Liver (tissue), 7 donors: ENCODE measurements at regions not wholly inside any gene's neighbourhood (a gene's known extent, or its start where the extent isn't known, plus 50 kb on each side); places are given as distances from the start of the nearest gene placed in this dataset.
A peak's percentile ranks its signal among the peaks of the same experiment; 100 is the strongest.

Experiments
- DNase-seq: peaks from one replicate; pipeline ENCODE4 v3.0.0-alpha.2; 2017; ENCODE audit warnings: low spot score
- H3K27ac ChIP-seq, 2 donors: one replicate each; pipeline ENCODE4 v1.7.0; 2013; ENCODE audit warnings: inconsistent platforms in 2 of 2, low read length in 2 of 2, control low read depth in 1 of 2, low read depth in 1 of 2, mild to moderate bottlenecking in 1 of 2
- H3K27me3 ChIP-seq, 4 donors: one replicate each; pipeline versions ENCODE4 v1.6.1 to v1.7.0; 2013; ENCODE audit warnings: low read length in 3 of 4, inconsistent platforms in 1 of 4, mild to moderate bottlenecking in 1 of 4, moderate library complexity in 1 of 4; ENCODE audit not compliant: control insufficient read depth in 4 of 4, insufficient read depth in 4 of 4
- H3K36me3 ChIP-seq, 4 donors: one replicate each; pipeline versions ENCODE4 v1.6.1 to v1.7.0; 2013; ENCODE audit warnings: low read length in 3 of 4, mild to moderate bottlenecking in 3 of 4, low read depth in 1 of 4, moderate library complexity in 1 of 4; ENCODE audit not compliant: control insufficient read depth in 4 of 4, insufficient read depth in 3 of 4
- H3K4me1 ChIP-seq, 4 donors: one replicate each; pipeline versions ENCODE4 v1.6.1 to v1.7.0; 2013; ENCODE audit warnings: low read length in 3 of 4, mild to moderate bottlenecking in 3 of 4, moderate library complexity in 1 of 4; ENCODE audit not compliant: control insufficient read depth in 4 of 4, insufficient read depth in 4 of 4
- H3K4me3 ChIP-seq, 3 donors: one replicate each; pipeline versions ENCODE4 v1.6.1 to v1.7.0; 2013; ENCODE audit warnings: low read length in 3 of 3, control low read depth in 1 of 3, low read depth in 1 of 3, mild to moderate bottlenecking in 1 of 3
- H3K9ac ChIP-seq, 2 donors: one replicate each; pipeline ENCODE4 v1.7.0; 2013; ENCODE audit warnings: low read length in 2 of 2, mild to moderate bottlenecking in 2 of 2, moderate library complexity in 2 of 2, control low read depth in 1 of 2, low read depth in 1 of 2
- H3K9me3 ChIP-seq, 4 donors: one replicate each; pipeline versions ENCODE4 v1.6.1 to v1.7.0; 2013; ENCODE audit warnings: low read length in 3 of 4; ENCODE audit not compliant: control insufficient read depth in 4 of 4
- EGR1 ChIP-seq, 2 donors: IDR thresholded peaks; 2 replicates each; pipeline ENCODE4 v1.6.1; 2016 to 2018; ENCODE audit warnings: antibody characterized with exemption in 2 of 2, low read depth in 2 of 2
- FOXA1 ChIP-seq: IDR thresholded peaks from 2 replicates; pipeline ENCODE4 v1.6.1; 2016; ENCODE audit warnings: antibody characterized with exemption
- FOXA2 ChIP-seq: IDR thresholded peaks from 2 replicates; pipeline ENCODE4 v1.6.1; 2016; ENCODE audit warnings: antibody characterized with exemption
- GABPA ChIP-seq, 2 donors: IDR thresholded peaks in 1 of 2; conservative IDR thresholded peaks in 1 of 2; 2 replicates each; pipeline ENCODE4 v1.6.1; 2016; ENCODE audit warnings: antibody characterized with exemption in 2 of 2, mild to moderate bottlenecking in 1 of 2, moderate library complexity in 1 of 2
- HNF4A ChIP-seq, 2 donors: conservative IDR thresholded peaks; 2 replicates each; pipeline ENCODE4 v1.6.1; 2016; ENCODE audit warnings: antibody characterized with exemption in 2 of 2, mild to moderate bottlenecking in 2 of 2
- HNF4G ChIP-seq: IDR thresholded peaks from 2 replicates; pipeline ENCODE4 v1.6.1; 2016; ENCODE audit warnings: antibody characterized with exemption
- JUND ChIP-seq, 2 donors: IDR thresholded peaks; 2 replicates each; pipeline ENCODE4 v1.6.1; 2016; ENCODE audit warnings: antibody characterized with exemption in 2 of 2
- NR2F2 ChIP-seq: IDR thresholded peaks from 2 replicates; pipeline ENCODE4 v1.6.1; 2016; ENCODE audit warnings: antibody characterized with exemption
- RAD21 ChIP-seq, 2 donors: IDR thresholded peaks; 2 replicates each; pipeline ENCODE4 v1.6.1; 2016; ENCODE audit warnings: antibody characterized with exemption in 2 of 2, mild to moderate bottlenecking in 2 of 2
- REST ChIP-seq: IDR thresholded peaks from 2 replicates; pipeline ENCODE4 v1.6.1; 2016; ENCODE audit warnings: antibody characterized with exemption, mild to moderate bottlenecking
- RXRA ChIP-seq, 2 donors: IDR thresholded peaks; 2 replicates each; pipeline ENCODE4 v1.6.1; 2017 to 2018; ENCODE audit warnings: antibody characterized with exemption in 2 of 2, mild to moderate bottlenecking in 1 of 2
- SP1 ChIP-seq: IDR thresholded peaks from 2 replicates; pipeline ENCODE4 v1.6.1; 2018; ENCODE audit warnings: antibody characterized with exemption, mild to moderate bottlenecking
- TAF1 ChIP-seq: conservative IDR thresholded peaks from 2 replicates; pipeline ENCODE4 v1.6.1; 2016; ENCODE audit warnings: antibody characterized with exemption, mild to moderate bottlenecking
- YY1 ChIP-seq: IDR thresholded peaks from 2 replicates; pipeline ENCODE4 v1.6.1; 2016; ENCODE audit warnings: antibody characterized with exemption, mild to moderate bottlenecking
- ZBTB33 ChIP-seq: IDR thresholded peaks from 2 replicates; pipeline ENCODE4 v1.6.1; 2016; ENCODE audit warnings: antibody characterized with exemption
- WGBS: extraction: QIAGEN DNeasy Blood & Tissue Kit; methylation state at CpG from one replicate; pipeline ENCODE4 v1.1.7; 2013; 5-methylcytosine and 5-hydroxymethylcytosine counted together
- TF ChIP-seq, protein P1 (sequence below): IDR thresholded peaks from 2 replicates; pipeline ENCODE4 v1.6.1; 2016; ENCODE audit warnings: antibody characterized with exemption
- TF ChIP-seq, protein P2 (sequence below): IDR thresholded peaks from 2 replicates; pipeline ENCODE4 v1.6.1; 2016; ENCODE audit warnings: antibody characterized with exemption
- donor health status: healthy.
- donor health status: healthy.
- donor health status: healthy.
- donor health status: healthy.

DNA sequence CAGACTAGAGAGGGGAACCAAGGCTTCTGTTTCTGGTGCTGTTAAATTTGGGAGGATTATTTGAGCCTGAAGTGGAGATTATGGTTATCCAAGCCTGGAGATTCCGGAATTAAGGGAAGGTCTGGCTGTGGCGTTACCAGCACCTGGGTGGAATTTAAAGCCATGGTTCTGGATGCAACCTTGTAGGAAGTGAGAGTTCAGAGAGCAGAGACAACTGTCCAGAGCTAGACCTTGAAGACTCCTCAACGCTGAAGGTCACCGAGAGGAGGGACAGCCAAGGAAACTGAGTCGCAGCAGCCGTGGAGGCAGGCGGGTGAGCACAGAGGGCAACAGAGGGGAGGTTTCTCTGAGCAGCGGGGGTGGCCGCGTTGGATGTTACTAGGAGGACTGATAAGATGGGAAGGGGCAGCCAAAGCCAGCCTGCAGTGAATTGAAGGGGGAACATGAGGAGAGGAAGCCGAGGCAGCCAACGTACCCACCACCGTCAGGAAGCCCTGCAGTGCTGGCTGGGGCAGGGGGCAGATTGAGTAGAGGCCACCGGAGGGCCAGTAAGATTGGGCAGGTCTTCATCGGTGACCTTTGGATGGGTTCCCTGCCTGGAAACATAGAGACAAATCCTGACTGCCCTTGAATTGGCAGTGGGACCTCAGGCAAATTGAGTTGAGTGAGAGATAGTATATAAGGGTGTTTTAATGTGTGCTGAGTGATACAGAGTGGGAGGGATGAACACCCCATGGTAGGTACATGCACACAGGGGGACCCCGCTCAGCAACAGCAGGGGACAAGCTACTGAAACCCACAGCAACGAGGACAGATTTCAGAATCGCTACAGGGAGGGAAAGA, 90.3 kb downstream of the SNX5 start:
- no peak overlapping the region for H3K9ac ChIP-seq
- H3K9me3 ChIP-seq = no peaks in the 10 kb centered on the region
- DNase-seq = no peak
- no peaks in the 10 kb centered on the region for H3K27me3 ChIP-seq
- H3K36me3 ChIP-seq = no peaks in the 10 kb centered on the region
- peak; percentile 32 to 56 for TF ChIP-seq HNF4A (conservative IDR thresholded peaks at IDR 0.05)
- TF ChIP-seq SP1 = peak; percentile 38
- no peak for TF ChIP-seq ZBTB33
- peak in 1 of 2 donors; percentile 17 for TF ChIP-seq RAD21 (IDR thresholded peaks at IDR 0.05)
- TF ChIP-seq FOXA2 = no peak
- no peak for TF ChIP-seq NR2F2
- no peak for TF ChIP-seq RXRA (IDR thresholded peaks at IDR 0.05)
- no peak for TF ChIP-seq YY1
- peaks cover 20 to 59% (median 55%) of the 10 kb centered on the region in 4 donors for H3K4me1 ChIP-seq
- WGBS = 66% methylated on average over 18 of the region's 18 CpGs
- H3K4me3 ChIP-seq = peak overlapping the region in 1 of 3 donors; percentile 7
- H3K27ac ChIP-seq = peak overlapping the region; percentile 14 to 68

- no peak for DNase-seq
- Histone ChIP-seq H3K4me3 (no peak overlapping the region), H3K27ac (peak overlapping the region; percentile 84 to 93), H3K9ac (peak overlapping the region; percentile 24 to 72), H3K27me3 (no peaks in the 10 kb centered on the region), H3K9me3 (no peaks in the 10 kb centered on the region), H3K4me1 (peaks cover 23 to 66% (median 59%) of the 10 kb centered on the region in 4 donors), H3K36me3 (no peaks in the 10 kb centered on the region)
- WGBS = 42% methylated on average over 10 of the region's 10 CpGs
- TF ChIP-seq TAF1 = no peak
- TF ChIP-seq HNF4G = no peak
- TF ChIP-seq EGR1 (IDR thresholded peaks at IDR 0.05; ENCODE audit: low read depth in 2 of 2) = no peak
- no peak for TF ChIP-seq SP1
- TF ChIP-seq NR2F2 = no peak
- no peak for TF ChIP-seq JUND (IDR thresholded peaks at IDR 0.05)
- no peak for TF ChIP-seq ZBTB33
- TF ChIP-seq FOXA1 = no peak
- TF ChIP-seq REST = no peak
- no peak for TF ChIP-seq GABPA (IDR thresholded peaks at IDR 0.05 in 1 of 2, conservative IDR thresholded peaks at IDR 0.05 in 1 of 2)
- TF ChIP-seq RAD21 (IDR thresholded peaks at IDR 0.05) = no peak
- TF ChIP-seq RXRA (IDR thresholded peaks at IDR 0.05) = no peak
- TF ChIP-seq, protein P1, sequence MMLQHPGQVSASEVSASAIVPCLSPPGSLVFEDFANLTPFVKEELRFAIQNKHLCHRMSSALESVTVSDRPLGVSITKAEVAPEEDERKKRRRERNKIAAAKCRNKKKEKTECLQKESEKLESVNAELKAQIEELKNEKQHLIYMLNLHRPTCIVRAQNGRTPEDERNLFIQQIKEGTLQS = no peak
- TF ChIP-seq FOXA2 = no peak
- TF ChIP-seq, protein P2, sequence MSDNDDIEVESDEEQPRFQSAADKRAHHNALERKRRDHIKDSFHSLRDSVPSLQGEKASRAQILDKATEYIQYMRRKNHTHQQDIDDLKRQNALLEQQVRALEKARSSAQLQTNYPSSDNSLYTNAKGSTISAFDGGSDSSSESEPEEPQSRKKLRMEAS = no peak
- TF ChIP-seq YY1 = no peak
- no peak for TF ChIP-seq HNF4A (conservative IDR thresholded peaks at IDR 0.05)
Measured at GRCh38 chr20:17875981-17876385, 92.6 kb downstream of the SNX5 start.
